Fibroblast of skin of back (primary cell): ENCODE measurements at regions not wholly inside any gene's neighbourhood (a gene's known extent, or its start where the extent isn't known, plus 50 kb on each side); places are given as distances from the start of the nearest gene placed in this dataset.

ENCODE experiments used
- DNase-seq: peaks from one replicate; pipeline ENCODE4 v3.0.0-alpha.2; 2013

- no peak for DNase-seq
Observed at GRCh38 chr18:77448046-77448445, 198.4 kb downstream of the GALR1 start.

GRCh38 chr18:77455004-77455403 is 205.4 kb downstream of the GALR1 start:
- DNase-seq, result no peak

GRCh38 chr18:77457681-77458080 is 208.0 kb downstream of the GALR1 start:
- no peak for DNase-seq

GRCh38 chr18:77461062-77461688 is 211.5 kb downstream of the GALR1 start:
- DNase-seq, result no peak

- DNase-seq, result no peak
Observed at GRCh38 chr18:77464917-77465316, 215.3 kb downstream of the GALR1 start.

GRCh38 chr18:77466890-77467289 is 217.2 kb downstream of the GALR1 start:
- DNase-seq, result no peak

- DNase-seq, result no peak
Observed at GRCh38 chr18:77469131-77469530, 219.5 kb downstream of the GALR1 start.

GRCh38 chr18:77470569-77471413 is 221.1 kb downstream of the GALR1 start:
- peak; percentile 51 for DNase-seq

- no peak for DNase-seq
Observed at GRCh38 chr18:77472509-77472908, 222.9 kb downstream of the GALR1 start.

- DNase-seq, result peak; percentile 39
Observed at GRCh38 chr18:77478646-77479442, 229.2 kb downstream of the GALR1 start.

GRCh38 chr18:77481541-77481940 is 231.9 kb downstream of the GALR1 start:
- peak; percentile 76 for DNase-seq

GRCh38 chr18:77482190-77483085 is 232.8 kb downstream of the GALR1 start:
- peak; percentile 12 for DNase-seq

- DNase-seq, result peak; percentile 2
Observed at GRCh38 chr18:77486985-77487384, 237.3 kb downstream of the GALR1 start.

- no peak for DNase-seq
Observed at GRCh38 chr18:77487951-77488740, 238.5 kb downstream of the GALR1 start.

- no peak for DNase-seq
Observed at GRCh38 chr18:77495079-77495478, 245.4 kb downstream of the GALR1 start.

- DNase-seq, result no peak
Observed at GRCh38 chr18:77495982-77496690, 246.5 kb downstream of the GALR1 start.

- DNase-seq, result no peak
Observed at GRCh38 chr18:77501266-77501665, 251.6 kb downstream of the GALR1 start.

GRCh38 chr18:77505499-77505898 is 255.9 kb downstream of the GALR1 start:
- DNase-seq, result no peak

- DNase-seq, result no peak
Observed at GRCh38 chr18:77512152-77512551, 262.5 kb downstream of the GALR1 start.

GRCh38 chr18:77517901-77518300 is 268.3 kb downstream of the GALR1 start:
- no peak for DNase-seq

- no peak for DNase-seq
Observed at GRCh38 chr18:77520767-77521166, 271.1 kb downstream of the GALR1 start.
